Activated CD8-positive, alpha-beta memory T cell treated with anti-CD3 and anti-CD28 coated beads, Interleukin-2, amount 50 U/mL, for 24 hours (primary cell): ENCODE measurements at regions not wholly inside any gene's neighbourhood (a gene's known extent, or its start where the extent isn't known, plus 50 kb on each side); places are given as distances from the start of the nearest gene placed in this dataset.
"Not testable (repeated sequence)": the region's sequence is repeated elsewhere in the genome, so short reads cannot be mapped to it uniquely, and the experiment has no call there.

ENCODE experiments used
- DNase-seq: peaks from one replicate; pipeline ENCODE4 v3.0.0-alpha.2; 2020; ENCODE audit errors: extremely low read depth

DNA sequence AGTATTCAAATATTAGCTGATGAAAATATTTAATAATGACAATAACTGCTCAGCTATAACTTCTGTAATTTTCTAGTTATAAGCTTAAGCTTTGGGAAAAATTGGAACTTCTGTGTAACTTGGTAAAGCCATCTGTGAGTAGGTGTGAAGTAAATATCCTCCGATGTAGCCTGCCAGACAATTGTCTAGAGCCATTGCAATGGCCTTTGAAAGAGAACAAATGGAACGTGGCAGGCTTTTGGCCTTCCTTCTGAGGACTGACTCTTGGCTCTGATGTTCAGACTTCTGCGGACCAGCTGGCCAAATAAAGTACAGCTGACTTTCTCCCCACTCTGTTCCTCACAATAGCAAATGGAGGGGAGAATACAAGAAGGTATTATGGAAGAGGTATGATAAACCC is 203.4 kb upstream of the NMUR2 start:
- DNase-seq, result no peak

DNA sequence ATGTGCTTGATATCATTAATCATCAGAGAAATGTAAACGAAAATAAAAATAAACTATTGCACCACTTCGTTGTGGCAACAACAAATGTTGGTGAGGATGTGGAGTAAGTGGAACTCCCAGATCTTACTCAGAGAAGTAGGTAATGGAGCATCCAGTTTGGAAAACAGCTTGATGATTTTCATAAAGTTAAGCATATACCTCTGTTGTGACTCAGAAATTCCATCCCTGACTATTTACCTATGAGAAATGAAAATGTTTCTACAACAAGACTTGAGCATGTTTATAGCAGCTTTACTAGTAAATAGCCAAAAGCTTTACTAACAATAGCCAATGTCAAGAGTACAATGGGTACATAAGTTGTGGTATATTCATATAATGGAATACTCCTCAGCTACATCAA is 214.7 kb upstream of the NMUR2 start:
- DNase-seq, result no peak

DNA sequence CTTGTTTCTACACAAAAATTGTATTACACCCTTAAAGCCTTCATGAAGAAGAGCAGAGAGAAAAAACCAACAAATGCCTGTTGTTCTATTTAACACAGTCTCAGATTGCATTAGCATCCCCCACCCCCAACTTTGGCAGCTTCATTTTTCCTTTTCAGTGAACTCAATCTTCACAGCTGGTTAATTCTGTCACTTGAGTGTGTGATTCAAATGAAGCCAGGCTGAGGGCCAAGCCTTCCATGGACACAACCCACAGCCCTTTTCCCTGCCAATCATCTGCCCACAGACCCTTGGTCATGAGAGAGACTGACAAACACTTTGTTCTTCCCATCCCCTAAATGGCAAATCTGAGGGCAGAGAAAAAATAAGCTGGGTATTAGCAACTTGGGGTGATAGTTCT is 217.5 kb upstream of the NMUR2 start:
- DNase-seq, result no peak

DNA sequence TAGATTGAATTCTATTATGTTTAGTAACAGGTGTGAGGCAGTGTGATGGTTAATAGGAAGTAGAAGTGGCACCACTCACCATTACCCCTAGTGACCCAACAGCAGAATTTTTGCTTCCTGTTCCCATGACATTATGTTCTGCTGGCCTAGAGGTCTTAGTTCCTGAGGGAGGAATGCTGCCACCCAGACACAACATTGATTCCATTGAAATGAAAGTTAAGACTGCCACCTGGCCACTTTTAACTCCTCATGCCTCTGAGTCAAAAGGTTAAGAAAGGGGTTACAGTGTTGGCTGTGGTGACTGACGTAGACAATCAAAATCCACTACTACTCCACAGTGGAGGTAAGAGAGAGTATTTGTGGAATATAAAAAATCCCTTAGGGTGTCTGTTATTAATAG is 218.9 kb upstream of the NMUR2 start:
- DNase-seq, result no peak

DNA sequence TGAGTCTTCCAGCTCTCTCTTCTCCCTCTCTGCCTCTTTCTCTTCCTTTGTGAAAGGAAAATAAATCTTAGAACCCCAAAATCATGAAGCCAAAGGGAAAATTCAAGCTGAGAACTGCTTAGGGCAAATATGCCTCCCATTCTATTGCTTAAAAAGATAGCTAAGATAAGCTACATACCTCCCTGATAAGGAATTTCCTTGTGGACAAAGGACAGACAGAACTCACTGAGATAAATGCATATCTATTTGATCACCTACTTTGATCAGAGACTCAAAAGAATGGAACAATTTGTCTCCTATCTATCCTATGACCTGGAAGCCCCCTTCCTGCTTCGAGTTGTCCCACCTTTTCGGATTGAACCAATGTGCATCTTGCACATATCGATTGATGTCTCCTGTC is 220.6 kb upstream of the NMUR2 start:
- DNase-seq, result no peak

DNA sequence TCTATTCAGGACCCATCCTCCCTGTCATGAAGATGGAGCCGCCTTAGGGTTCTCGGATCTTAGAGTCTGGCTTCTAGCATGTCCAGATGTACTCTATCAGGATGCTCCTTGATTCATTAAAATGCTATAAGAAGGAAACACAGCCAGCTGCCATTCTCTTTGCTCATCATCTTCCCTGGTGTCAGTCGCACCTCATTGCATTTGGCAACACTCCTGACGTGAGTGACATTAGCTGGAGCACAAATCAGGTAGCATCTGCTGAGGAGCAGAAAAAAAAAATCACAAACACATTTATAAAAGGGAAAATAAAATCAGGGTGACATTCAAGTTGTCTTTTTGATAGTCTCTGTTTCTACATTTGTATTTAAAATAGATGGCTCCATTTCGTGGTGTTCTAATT is 226.1 kb upstream of the NMUR2 start:
- DNase-seq, result no peak

DNA sequence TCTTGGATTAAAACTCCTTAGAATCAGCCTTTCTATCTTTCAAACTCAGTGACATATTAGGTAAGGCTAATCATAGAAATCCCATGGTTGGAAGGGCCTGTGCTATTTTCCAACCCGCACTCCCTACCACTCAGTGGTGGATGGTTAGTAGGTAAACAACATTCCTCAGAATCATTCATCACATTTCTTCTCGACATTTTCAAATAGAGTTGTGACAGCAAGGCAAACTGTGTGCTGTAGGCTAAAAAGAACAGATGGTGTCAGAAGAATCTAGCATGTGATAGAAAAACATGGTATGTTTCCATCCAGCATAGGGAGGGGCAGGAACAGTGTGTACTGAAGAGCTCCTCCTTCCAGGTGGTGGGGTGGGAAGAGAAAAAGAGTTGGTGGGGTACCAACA is 227.3 kb upstream of the NMUR2 start:
- no peak for DNase-seq

DNA sequence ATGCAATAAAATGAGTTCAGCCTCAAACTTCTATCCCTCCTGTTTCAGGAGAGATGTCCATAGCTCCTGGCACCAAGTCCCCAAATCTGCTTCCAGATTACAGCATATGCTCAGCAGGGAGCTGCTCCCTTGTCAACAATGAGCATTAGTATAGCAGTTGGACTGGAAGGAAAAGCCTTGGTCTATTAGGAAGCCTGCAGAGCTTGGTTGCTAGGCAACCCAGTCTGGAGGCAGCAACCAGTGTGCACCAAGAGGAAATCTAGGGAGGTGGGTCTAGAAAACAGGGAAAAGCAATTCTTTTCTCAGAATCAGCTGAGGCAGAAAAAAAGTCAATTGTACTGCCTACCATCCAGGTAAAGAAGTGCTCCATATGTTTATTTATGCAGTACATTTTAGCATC is 229.5 kb upstream of the NMUR2 start:
- no peak for DNase-seq

DNA sequence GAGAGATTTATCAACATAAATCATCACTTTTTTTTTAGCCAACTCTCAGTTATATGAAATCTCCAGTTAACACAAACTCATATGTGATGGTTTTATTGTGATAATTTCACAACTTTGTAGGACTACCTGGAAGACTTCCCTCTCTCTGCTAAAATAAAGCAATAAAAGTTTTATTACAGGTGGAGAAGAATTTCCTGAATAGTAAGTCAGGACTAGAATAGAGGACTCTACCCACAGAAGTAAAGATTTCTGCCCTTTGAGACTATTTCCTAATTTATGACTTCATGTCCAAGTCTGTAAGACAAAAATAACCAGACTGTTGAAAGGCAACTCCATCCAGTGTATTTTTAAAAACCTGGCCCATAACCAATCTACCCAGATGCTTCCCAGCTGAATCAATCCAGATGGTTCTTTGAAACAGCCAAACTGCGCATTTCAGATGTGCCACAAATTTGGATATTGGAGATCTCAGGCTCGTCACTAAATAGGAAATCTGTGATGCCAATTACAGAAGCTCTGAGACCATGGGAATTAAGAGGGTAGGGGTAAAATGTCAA is 234.0 kb upstream of the NMUR2 start:
- no peak for DNase-seq

DNA sequence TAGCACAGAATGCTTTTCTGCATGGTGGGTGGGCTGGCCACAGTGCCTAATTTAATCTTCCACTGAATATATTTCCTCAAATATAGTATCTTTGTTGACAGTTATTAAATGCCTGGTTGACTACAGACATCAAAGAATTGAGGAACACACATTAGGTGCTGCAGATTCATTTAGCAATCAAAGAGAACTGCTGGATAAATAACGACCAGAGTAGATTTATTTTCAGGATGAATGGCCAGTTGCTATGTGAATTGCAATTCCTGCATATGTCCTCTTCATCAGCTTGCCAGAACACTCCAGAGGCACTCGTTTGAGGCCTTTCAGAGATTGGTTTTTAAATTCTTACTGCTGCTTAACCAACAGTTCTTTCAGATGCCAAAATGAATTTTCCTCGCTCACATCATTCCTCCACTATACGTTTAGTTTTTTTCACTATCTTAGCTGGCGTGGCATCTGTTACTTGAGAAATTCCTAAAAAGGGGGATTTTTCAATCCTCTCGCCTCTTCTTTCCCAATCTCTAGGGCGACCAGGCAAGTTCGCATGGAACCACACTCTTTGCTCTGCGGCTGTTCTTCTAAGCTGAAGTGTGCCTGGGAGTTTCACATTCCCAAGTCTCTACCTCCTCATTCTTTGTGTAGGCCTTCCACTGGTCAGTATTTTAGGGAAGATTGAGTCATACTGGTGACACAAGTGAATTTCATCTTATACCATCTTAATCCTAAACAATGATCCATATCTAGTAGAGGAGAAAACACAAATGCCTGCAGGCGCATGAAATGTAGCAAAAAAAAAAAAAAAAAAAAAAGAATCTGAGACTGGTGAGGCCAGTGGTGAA is 237.1 kb upstream of the NMUR2 start:
- no peak for DNase-seq

DNA sequence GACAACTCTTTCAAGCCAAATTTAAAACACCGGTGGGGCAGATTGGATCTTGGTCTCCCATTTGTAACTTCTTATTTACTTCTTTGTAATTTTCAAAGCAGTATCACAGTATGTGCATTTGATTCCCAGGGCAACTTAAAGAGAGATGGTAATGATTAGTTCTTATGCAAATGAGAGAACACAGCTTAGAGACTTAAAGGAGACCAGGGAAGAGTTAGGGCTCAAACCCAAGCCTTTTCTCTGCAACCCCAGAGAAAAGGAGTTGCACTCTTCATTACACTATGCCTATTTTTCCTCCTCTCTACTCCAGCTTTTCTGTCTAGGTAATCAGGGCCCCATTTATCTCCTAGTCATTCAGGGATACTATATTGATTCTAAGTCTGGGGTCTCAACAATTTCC is 237.8 kb upstream of the NMUR2 start:
- no peak for DNase-seq

DNA sequence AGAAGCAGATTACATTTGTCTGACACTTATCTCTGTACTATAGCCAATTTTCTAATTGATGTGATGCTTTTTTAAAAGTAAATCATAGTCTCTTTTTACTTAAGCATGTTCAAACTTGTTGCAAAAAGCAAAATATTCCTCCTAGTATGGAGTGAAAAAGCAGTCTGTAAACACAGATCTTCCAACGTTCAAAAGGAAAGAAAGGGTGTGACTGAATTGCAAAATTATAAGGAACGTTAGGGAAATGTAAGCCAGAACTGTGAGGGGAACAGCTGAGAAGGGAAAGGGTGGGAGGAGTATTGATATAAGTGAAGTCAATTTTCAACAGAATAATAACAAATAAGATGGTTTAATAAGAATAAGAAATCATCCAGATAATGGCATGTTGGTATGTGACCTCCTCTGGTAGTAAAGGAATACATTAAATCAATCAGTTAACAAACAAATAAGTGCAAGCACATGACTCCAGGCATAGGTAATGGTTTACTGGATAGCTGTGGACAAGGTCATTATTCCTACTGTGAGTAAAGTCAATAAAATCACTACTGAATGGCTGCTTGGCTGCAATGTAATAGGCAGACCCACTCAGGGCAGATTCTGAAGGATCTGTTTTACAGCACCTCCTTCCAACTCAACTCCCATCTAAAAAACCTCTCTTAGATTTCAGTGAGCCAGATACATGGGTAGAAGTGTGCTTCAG is 239.1 kb upstream of the NMUR2 start:
- DNase-seq, result no peak

DNA sequence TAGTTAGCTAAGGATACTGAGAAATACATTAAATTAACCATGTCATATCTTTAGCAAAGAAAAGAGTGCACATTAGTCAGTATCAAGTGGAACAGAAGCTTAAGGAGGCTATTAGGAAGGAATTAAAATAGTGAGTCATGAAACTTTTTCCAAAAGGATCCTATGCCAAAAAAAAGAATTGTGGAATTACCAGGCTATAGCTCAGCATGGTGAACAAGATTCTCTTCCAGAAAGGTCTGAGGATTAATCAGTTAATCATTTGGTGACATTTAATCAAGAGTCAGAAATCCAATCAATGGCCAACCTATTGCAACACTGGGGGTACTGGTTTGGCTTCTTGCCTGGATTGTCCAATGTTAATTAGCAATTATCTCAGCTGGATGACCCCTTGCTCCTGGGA is 244.5 kb upstream of the NMUR2 start:
- no peak for DNase-seq

DNA sequence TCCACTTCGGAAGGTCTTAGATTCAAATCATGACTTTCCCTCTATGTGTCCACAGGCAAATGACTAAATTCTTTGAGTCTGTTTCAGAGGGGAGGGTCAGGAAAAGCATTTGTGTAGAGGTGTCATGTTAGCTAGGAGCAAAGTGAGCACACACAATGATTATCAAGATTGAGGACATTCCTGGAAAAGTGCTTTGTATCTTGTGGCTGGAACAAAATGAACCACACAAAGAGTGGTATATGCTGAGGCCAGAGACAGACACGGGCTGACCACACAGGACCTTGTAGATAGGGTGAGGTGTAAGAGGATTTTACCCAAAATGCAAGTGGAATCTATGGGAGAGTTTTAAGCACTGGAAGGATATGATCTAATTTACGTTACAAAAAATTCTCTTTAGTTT is 245.3 kb upstream of the NMUR2 start:
- no peak for DNase-seq

DNA sequence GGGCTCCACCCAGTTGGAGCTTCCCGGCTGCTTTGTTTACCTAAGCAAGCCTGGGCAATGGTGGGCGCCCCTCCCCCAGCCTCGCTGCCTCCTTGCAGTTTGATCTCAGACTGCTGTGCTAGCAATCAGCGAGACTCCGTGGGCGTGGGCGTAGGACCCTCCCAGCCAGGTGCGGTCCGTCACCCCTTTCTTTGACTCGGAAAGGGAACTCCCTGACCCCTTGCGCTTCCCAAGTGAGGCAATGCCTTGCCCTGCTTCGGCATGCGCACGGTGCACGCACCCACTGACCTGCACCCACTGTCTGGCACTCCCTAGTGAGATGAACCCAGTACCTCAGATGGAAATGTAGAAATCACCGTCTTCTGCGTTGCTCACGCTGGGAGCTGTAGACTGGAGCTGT is 254.4 kb upstream of the NMUR2 start:
- not testable (repeated sequence) for DNase-seq

DNA sequence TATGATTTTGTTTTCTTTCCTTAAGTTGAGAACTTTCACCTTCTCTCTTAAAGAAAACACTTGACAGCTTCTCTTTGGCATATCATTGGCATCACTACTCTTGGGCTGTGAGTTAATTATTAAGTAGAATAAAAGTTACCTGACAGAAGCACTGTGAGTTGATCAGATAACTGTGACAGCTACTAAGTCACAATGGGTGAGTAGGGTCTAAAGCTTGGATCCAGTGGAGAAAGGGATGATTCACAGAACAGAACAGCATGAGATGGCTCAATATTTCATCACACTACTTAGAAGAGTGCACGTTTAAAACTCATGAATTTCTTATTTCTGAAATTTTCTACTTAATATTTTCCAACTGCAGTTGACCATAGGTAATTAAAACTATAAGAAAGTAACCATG is 268.5 kb upstream of the NMUR2 start:
- no peak for DNase-seq

DNA sequence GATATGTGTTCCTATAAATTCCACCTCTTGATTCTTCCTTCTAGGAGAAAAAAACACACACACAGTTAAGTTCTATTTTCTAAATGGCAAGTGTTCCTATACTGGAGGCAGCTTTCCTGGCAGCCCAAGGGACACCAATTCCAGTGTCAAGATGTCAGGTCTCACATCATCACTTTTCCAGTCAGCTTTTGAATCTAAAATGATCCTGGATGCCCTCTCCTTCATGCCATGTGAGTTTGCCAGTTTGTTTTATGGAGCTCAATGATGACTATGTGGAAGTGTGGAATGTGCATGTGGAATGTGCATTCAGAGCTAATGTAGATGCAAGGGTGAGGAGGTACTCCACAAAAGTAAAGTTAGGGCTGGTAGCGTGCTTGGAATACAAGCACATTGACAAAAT is 269.3 kb upstream of the NMUR2 start:
- DNase-seq, result no peak

DNA sequence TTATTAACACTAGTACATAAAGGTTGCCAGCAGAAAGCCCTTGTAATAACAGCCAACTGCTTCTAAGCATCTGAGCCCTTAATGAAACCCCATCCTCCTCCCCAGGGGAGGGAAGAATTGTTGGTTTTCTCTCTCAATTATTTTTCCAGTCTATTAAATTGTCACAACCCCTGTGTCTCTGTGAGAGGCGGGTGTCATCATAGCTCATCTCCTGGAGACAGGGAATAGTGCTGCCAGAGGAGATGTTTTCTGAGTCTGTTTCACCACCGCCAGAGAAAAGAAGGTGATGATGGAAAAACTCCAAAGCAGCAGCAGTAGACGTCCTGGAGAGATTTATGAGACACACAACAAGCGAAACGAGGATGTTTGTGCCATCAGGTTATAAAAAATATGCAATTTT is 271.1 kb upstream of the NMUR2 start:
- no peak for DNase-seq

DNA sequence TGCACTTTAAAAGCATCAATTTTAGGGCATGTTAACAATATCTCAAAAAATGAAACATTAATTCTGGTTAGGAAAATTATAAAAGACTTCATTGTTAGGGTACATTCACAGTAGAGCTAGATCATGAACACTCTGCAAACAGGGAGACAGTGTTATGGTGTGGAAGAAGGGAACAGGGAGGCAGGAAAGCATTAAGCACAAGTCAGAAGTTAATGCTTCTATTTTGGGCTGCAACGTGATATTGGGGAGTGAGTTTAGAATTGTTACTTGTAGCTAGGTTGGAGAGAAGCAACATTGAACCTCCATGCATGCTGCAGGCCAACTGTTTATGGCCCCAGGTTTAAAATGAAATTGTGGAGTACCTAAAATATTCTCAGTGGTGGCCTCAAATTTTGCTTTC is 278.1 kb upstream of the NMUR2 start:
- DNase-seq, result no peak

DNA sequence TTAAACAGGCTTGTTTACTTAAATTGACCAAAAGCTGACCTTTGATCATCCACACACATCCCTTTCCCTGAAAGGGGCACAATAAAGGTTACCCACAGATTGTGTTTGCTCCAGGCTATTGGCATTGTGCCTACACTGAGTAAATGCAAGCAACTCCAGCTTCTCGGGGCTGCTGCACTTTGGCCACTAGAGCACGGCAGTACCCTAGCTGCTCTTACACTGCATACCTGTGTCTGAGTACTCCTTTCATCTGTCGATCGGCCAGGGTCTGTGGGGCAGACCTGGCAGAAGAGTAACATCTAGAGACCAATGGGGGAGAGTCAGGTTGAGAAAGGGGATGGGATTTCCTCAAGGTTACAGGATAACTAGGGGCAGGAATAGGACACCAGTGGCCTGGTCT is 281.9 kb upstream of the NMUR2 start:
- no peak for DNase-seq

DNA sequence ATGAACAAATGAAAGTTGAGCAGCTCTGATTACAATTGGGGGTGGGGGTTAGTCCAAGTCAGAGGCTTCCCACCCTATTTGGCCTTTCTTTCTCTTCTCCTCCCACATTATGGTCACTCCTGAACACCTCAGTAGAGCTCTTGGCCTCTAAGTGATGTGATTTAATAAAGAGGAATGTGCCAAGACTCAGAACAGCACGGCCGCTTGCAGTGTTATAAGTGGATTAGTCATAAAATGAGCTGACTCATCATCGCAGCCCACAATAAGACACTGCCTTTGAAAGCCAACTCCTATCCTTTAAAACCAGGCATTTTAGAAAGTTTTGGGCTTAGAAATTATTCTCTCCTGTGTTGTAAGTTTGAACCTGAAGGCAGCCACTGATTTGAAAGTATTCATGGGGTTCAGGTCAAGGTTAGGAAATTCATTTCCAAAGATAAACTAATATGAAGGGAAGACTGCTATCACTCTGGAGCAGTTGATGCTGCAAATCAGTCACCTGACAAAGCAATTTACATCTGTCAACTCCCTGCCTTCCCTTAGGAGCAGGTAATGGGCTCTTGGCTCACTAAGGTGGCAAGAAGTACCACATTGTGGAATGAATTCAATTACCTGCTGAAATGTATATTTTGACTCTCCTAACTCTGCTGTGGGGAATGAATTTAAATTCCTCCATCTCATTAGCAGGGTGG is 283.6 kb upstream of the NMUR2 start:
- DNase-seq, result no peak

DNA sequence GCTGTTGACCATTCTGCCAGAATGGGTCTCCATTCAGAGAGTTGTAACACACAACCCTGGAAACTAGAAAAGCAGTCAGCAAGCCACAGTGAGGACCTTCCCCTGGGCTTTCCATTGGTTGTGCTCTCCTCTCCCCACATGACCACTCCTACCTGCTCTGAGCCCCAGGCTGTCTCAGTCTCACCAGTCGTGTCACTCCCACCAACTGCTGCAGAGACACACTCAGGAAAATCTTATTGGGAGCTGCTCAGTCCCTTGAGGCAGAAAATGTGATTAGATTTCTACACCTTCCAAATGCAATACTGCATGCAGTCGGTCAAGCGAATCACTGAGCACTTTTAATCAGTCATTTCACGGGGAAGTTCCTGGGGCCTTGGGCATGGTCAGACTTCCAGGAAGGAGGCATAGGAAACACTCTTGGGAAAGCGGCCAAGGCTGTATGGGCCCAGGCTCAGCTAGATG is 284.2 kb upstream of the NMUR2 start:
- no peak for DNase-seq

DNA sequence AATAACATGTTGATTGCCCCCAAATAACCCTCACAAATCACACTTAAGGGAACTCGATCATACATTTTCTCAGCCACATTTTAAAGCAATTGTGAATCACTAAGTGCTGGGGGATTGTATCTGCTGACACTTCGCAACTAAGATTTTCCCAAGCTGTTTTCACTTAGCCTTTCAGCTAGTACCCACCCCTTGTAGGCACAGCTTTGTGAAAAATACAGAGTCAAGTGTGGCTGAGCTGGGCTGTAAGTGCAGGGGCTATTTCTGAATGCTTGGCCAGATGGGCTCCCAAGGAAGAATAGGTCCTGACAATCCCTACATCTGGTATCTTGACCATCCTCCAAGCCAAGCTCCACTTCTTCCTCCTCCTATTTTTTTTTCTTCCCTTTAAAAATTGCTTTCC is 289.2 kb upstream of the NMUR2 start:
- no peak for DNase-seq
